ENCODE measurements at regions not wholly inside any gene's neighbourhood (a gene's known extent, or its start where the extent isn't known, plus 50 kb on each side); places are given as distances from the start of the nearest gene placed in this dataset.

DNA sequence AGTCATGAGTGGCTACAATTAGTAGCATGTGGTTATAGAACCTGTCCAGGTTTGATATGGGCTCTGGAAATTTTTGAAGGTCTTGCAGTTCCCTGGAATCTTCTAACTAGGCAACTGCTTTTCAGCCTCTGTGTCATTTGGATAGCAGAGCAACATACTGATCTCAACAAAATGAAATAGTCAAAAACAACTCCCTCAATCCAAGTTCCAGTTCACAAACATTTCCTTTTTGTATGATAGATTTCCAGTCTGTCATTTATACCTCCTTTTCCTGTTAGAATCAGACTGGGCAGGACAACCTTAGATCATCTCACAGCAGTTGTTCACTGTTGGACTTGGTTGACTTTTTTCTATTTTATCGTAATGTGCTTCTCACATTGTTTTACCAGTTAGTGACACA lies 442.1 kb upstream of the PDE3A start (continued):
- TF ChIP-seq, protein P1, sequence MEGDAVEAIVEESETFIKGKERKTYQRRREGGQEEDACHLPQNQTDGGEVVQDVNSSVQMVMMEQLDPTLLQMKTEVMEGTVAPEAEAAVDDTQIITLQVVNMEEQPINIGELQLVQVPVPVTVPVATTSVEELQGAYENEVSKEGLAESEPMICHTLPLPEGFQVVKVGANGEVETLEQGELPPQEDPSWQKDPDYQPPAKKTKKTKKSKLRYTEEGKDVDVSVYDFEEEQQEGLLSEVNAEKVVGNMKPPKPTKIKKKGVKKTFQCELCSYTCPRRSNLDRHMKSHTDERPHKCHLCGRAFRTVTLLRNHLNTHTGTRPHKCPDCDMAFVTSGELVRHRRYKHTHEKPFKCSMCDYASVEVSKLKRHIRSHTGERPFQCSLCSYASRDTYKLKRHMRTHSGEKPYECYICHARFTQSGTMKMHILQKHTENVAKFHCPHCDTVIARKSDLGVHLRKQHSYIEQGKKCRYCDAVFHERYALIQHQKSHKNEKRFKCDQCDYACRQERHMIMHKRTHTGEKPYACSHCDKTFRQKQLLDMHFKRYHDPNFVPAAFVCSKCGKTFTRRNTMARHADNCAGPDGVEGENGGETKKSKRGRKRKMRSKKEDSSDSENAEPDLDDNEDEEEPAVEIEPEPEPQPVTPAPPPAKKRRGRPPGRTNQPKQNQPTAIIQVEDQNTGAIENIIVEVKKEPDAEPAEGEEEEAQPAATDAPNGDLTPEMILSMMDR (IDR thresholded peaks at IDR 0.05; ENCODE audit: low read depth, low read length, missing input control), result no peak

DNA sequence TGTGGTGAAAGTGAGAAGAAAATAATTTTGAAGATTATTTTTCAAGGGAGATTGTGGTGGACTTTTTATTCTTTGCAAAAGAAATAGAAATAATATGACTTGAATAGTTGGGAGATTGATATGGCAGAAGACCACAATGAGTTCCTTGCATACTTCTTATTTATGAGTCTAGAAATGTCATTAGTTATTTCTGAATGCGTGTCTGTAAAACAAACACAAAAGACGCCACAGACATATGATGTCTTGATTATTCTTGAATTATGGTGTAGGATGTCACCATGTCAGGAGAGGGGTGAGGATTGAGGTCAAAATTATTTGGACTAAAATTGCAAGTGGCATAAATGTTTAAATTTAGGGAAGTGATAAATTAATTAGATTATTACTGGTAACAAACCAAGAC lies 440.7 kb upstream of the PDE3A start:
- Histone ChIP-seq H3K36me3 (ENCODE audit: control insufficient read depth in 4 of 4, insufficient read depth in 3 of 4, low read depth in 1 of 4, low read length in 3 of 4) (no peaks in the 10 kb centered on the region), H3K27me3 (ENCODE audit: control insufficient read depth in 4 of 4, insufficient read depth in 4 of 4, low read length in 3 of 4) (no peaks in the 10 kb centered on the region), H3K9me3 (ENCODE audit: control insufficient read depth in 4 of 4, low read length in 3 of 4) (peaks cover 0 to 4% (median 0%) of the 10 kb centered on the region in 4 donors), H3K9ac (ENCODE audit: low read depth in 1 of 2, low read length in 2 of 2) (no peak overlapping the region), H3K4me1 (ENCODE audit: control insufficient read depth in 4 of 4, insufficient read depth in 4 of 4, low read length in 3 of 4) (no peaks in the 10 kb centered on the region), H3K4me3 (ENCODE audit: low read depth in 1 of 3, low read length in 3 of 3) (no peak overlapping the region), H3K27ac (ENCODE audit: low read depth in 1 of 2, low read length in 2 of 2) (no peak overlapping the region)
- 92% methylated on average over 2 of the region's 2 CpGs for WGBS
- DNase-seq (ENCODE audit: low spot score), result no peak
- no peak for TF ChIP-seq HNF4G (IDR thresholded peaks at IDR 0.05)
- TF ChIP-seq, protein P2, sequence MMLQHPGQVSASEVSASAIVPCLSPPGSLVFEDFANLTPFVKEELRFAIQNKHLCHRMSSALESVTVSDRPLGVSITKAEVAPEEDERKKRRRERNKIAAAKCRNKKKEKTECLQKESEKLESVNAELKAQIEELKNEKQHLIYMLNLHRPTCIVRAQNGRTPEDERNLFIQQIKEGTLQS (IDR thresholded peaks at IDR 0.05), result no peak
- TF ChIP-seq, protein P1 (IDR thresholded peaks at IDR 0.05; ENCODE audit: low read depth, low read length, missing input control), result no peak
- no peak for TF ChIP-seq RXRA (IDR thresholded peaks at IDR 0.05)
- no peak for TF ChIP-seq RAD21 (IDR thresholded peaks at IDR 0.05)
- TF ChIP-seq NR2F2 (IDR thresholded peaks at IDR 0.05), result no peak
- no peak for TF ChIP-seq EGR1 (IDR thresholded peaks at IDR 0.05; ENCODE audit: low read depth in 2 of 2)
- TF ChIP-seq, protein P3, sequence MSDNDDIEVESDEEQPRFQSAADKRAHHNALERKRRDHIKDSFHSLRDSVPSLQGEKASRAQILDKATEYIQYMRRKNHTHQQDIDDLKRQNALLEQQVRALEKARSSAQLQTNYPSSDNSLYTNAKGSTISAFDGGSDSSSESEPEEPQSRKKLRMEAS (IDR thresholded peaks at IDR 0.05), result no peak
- no peak for TF ChIP-seq GABPA (IDR thresholded peaks at IDR 0.05 in 1 of 2, conservative IDR thresholded peaks at IDR 0.05 in 1 of 2)
- no peak for TF ChIP-seq TAF1 (conservative IDR thresholded peaks at IDR 0.05)
- TF ChIP-seq YY1 (IDR thresholded peaks at IDR 0.05), result no peak
- TF ChIP-seq FOXA1 (IDR thresholded peaks at IDR 0.05), result no peak
- no peak for TF ChIP-seq SP1 (IDR thresholded peaks at IDR 0.05)
- no peak for TF ChIP-seq HNF4A (conservative IDR thresholded peaks at IDR 0.05)
- TF ChIP-seq FOXA2 (IDR thresholded peaks at IDR 0.05), result no peak

DNA sequence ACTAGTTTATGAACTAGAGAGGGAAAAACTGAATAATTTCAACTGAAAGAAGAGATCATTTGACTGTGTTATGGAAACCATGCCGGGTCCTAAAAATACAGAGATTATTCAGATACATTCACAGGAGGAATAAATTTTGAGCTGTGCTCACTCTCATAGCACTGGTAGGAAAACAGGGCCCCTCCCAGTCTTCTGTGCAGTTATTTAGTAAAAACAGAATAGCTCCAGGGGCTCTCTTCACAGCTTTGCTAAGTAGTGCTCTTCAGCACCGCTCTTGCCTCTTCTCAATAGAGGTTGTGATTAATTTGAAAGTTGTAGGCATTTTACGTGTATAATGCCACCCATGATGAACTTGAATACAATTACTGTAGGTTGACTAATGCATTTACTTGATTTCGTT lies 435.9 kb upstream of the PDE3A start:
- WGBS, result 81% methylated on average over 4 of the region's 4 CpGs
- H3K9me3 ChIP-seq (ENCODE audit: control insufficient read depth in 4 of 4, low read length in 3 of 4), result peaks cover 0 to 4% (median 0%) of the 10 kb centered on the region in 4 donors

More for the DNA sequence above, 435.9 kb upstream of the PDE3A start:
- Histone ChIP-seq H3K9ac (ENCODE audit: low read depth in 1 of 2, low read length in 2 of 2) (no peak overlapping the region), H3K27ac (ENCODE audit: low read depth in 1 of 2, low read length in 2 of 2) (no peak overlapping the region), H3K4me1 (ENCODE audit: control insufficient read depth in 4 of 4, insufficient read depth in 4 of 4, low read length in 3 of 4) (no peaks in the 10 kb centered on the region), H3K4me3 (ENCODE audit: low read depth in 1 of 3, low read length in 3 of 3) (no peak overlapping the region), H3K27me3 (ENCODE audit: control insufficient read depth in 4 of 4, insufficient read depth in 4 of 4, low read length in 3 of 4) (no peaks in the 10 kb centered on the region), H3K36me3 (ENCODE audit: control insufficient read depth in 4 of 4, insufficient read depth in 3 of 4, low read depth in 1 of 4, low read length in 3 of 4) (no peaks in the 10 kb centered on the region)
- TF ChIP-seq RAD21 (IDR thresholded peaks at IDR 0.05) (no peak), YY1 (IDR thresholded peaks at IDR 0.05) (no peak), JUND (IDR thresholded peaks at IDR 0.05) (no peak), HNF4G (IDR thresholded peaks at IDR 0.05) (no peak), FOXA1 (IDR thresholded peaks at IDR 0.05) (no peak), SP1 (IDR thresholded peaks at IDR 0.05) (no peak), HNF4A (conservative IDR thresholded peaks at IDR 0.05) (no peak), TAF1 (conservative IDR thresholded peaks at IDR 0.05) (no peak), NR2F2 (IDR thresholded peaks at IDR 0.05) (no peak), EGR1 (IDR thresholded peaks at IDR 0.05; ENCODE audit: low read depth in 2 of 2) (no peak), RXRA (IDR thresholded peaks at IDR 0.05) (no peak)
- TF ChIP-seq, protein P1 (IDR thresholded peaks at IDR 0.05; ENCODE audit: low read depth, low read length, missing input control), result no peak
- TF ChIP-seq, protein P4, sequence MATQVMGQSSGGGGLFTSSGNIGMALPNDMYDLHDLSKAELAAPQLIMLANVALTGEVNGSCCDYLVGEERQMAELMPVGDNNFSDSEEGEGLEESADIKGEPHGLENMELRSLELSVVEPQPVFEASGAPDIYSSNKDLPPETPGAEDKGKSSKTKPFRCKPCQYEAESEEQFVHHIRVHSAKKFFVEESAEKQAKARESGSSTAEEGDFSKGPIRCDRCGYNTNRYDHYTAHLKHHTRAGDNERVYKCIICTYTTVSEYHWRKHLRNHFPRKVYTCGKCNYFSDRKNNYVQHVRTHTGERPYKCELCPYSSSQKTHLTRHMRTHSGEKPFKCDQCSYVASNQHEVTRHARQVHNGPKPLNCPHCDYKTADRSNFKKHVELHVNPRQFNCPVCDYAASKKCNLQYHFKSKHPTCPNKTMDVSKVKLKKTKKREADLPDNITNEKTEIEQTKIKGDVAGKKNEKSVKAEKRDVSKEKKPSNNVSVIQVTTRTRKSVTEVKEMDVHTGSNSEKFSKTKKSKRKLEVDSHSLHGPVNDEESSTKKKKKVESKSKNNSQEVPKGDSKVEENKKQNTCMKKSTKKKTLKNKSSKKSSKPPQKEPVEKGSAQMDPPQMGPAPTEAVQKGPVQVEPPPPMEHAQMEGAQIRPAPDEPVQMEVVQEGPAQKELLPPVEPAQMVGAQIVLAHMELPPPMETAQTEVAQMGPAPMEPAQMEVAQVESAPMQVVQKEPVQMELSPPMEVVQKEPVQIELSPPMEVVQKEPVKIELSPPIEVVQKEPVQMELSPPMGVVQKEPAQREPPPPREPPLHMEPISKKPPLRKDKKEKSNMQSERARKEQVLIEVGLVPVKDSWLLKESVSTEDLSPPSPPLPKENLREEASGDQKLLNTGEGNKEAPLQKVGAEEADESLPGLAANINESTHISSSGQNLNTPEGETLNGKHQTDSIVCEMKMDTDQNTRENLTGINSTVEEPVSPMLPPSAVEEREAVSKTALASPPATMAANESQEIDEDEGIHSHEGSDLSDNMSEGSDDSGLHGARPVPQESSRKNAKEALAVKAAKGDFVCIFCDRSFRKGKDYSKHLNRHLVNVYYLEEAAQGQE (IDR thresholded peaks at IDR 0.05), result no peak
- TF ChIP-seq, protein P2 (IDR thresholded peaks at IDR 0.05), result no peak
- DNase-seq (ENCODE audit: low spot score), result no peak
